HL-60 (cell line): ENCODE measurements at regions not wholly inside any gene's neighbourhood (a gene's known extent, or its start where the extent isn't known, plus 50 kb on each side); places are given as distances from the start of the nearest gene placed in this dataset.

ENCODE experiments used
- CTCF ChIP-seq: IDR thresholded peaks from one replicate; pipeline ENCODE4 v1.5.1; 2011; ENCODE audit warnings: low read length, control low read depth, inconsistent platforms; ENCODE audit not compliant: insufficient read depth
- GABPA ChIP-seq: IDR thresholded peaks from 2 replicates; pipeline ENCODE4 v1.6.1; 2012; ENCODE audit warnings: low read depth
- POLR2AphosphoS5 ChIP-seq: IDR thresholded peaks from 2 replicates; pipeline ENCODE4 v1.6.1; 2012; ENCODE audit warnings: low read depth
- REST ChIP-seq: IDR thresholded peaks from 2 replicates; pipeline ENCODE4 v1.6.1; 2012; ENCODE audit warnings: low read depth; ENCODE audit not compliant: insufficient replicate concordance
- SPI1 ChIP-seq: IDR thresholded peaks from 2 replicates; pipeline ENCODE4 v1.6.1; 2012; ENCODE audit warnings: low read depth, mild to moderate bottlenecking, borderline replicate concordance

GRCh38 chr12:77253321-77253720 lies 188.0 kb upstream of the E2F7 start:
- TF ChIP-seq POLR2AphosphoS5, result no peak
- no peak for TF ChIP-seq CTCF
- no peak for TF ChIP-seq REST
- no peak for TF ChIP-seq SPI1
- TF ChIP-seq GABPA, result no peak
